T-cell (primary cell): ENCODE measurements at regions not wholly inside any gene's neighbourhood (a gene's known extent, or its start where the extent isn't known, plus 50 kb on each side); places are given as distances from the start of the nearest gene placed in this dataset.

Experiments
- ATAC-seq, 4 experiments: fragments of 200-7000 bp in 3 of 4; fragments of 150-1000 bp in 1 of 4; cut with Tn5 transposase; replicated peaks in 1 of 4; 1 replicate in 3 of 4; 2 replicates in 1 of 4; pipeline ENCODE4 v1.10.0; 2021; ENCODE audit warnings: moderate library complexity in 3 of 4, mild to moderate bottlenecking in 2 of 4, moderate number of reproducible peaks in 1 of 4
- CTCF ChIA-PET, 2 donors: fragments of 300-600 bp; sonication (Branson Sonifier 250); formaldehyde crosslinking; loops; one replicate each; lab custom pipeline; 2022; ENCODE audit warnings: antibody characterized with exemption in 2 of 2; lab: Charles Lee
- POLR2A ChIA-PET, 2 donors: fragments of 300-600 bp; sonication (Branson Sonifier 250); formaldehyde crosslinking; loops; one replicate each; lab custom pipeline; 2022; ENCODE audit warnings: antibody characterized with exemption in 2 of 2; lab: Charles Lee
- DNase-seq, 35 experiments: peaks; one replicate each; pipeline versions ENCODE4 v3.0.0 to v3.0.0-alpha.2; 2013 to 2023
- H3K27ac ChIP-seq: one replicate; pipeline ENCODE4 v1.5.1; 2013; ENCODE audit warnings: low read length
- H3K27me3 ChIP-seq, 2 experiments: replicated peaks in 1 of 2; 1 replicate in 1 of 2; 2 replicates in 1 of 2; pipeline versions ENCODE4 v1.6.1 to v1.7.0; 2013; ENCODE audit warnings: low read length in 1 of 2, mixed read lengths in 1 of 2; ENCODE audit not compliant: control insufficient read depth in 2 of 2, insufficient read depth in 2 of 2; ENCODE audit errors: extremely low read depth in 1 of 2
- H3K36me3 ChIP-seq, 2 donors: 1 replicate in 1 of 2; 2 replicates in 1 of 2; pipeline versions ENCODE4 v1.6.1 to v1.7.0; 2013; ENCODE audit warnings: low read length in 1 of 2; ENCODE audit not compliant: control insufficient read depth in 2 of 2, insufficient read depth in 1 of 2; ENCODE audit errors: extremely low read depth in 1 of 2
- H3K4me1 ChIP-seq, 2 experiments: 1 replicate in 1 of 2; 2 replicates in 1 of 2; pipeline versions ENCODE4 v1.6.1 to v1.7.0; 2013; ENCODE audit warnings: low read length in 2 of 2, mixed read lengths in 1 of 2; ENCODE audit not compliant: insufficient read depth in 2 of 2, control insufficient read depth in 1 of 2; ENCODE audit errors: extremely low read depth in 1 of 2
- H3K4me3 ChIP-seq, 2 donors: 1 replicate in 1 of 2; 2 replicates in 1 of 2; pipeline versions ENCODE4 v1.5.1 to v1.7.0; 2013; ENCODE audit warnings: mild to moderate bottlenecking in 2 of 2, low read length in 1 of 2, moderate library complexity in 1 of 2; ENCODE audit not compliant: control insufficient read depth in 1 of 2; ENCODE audit errors: extremely low read depth in 1 of 2
- H3K9me3 ChIP-seq: 2 replicates; pipeline ENCODE4 v1.7.0; 2013
- H3K27ac Mint-ChIP-seq, 2 donors: one replicate each; pipeline ENCODE4 v1.8.0; 2020 to 2021; ENCODE audit warnings: mild to moderate bottlenecking in 2 of 2, mixed read lengths in 2 of 2
- H3K27me3 Mint-ChIP-seq, 2 donors: one replicate each; pipeline ENCODE4 v1.8.0; 2021 to 2022; ENCODE audit warnings: mixed read lengths in 2 of 2
- H3K36me3 Mint-ChIP-seq: one replicate; pipeline ENCODE4 v1.8.0; 2021; ENCODE audit warnings: mixed read lengths
- H3K4me1 Mint-ChIP-seq, 3 donors: one replicate each; pipeline ENCODE4 v1.8.0; 2020 to 2022; ENCODE audit warnings: mixed read lengths in 3 of 3, mild to moderate bottlenecking in 1 of 3
- H3K4me3 Mint-ChIP-seq, 3 donors: one replicate each; pipeline ENCODE4 v1.8.0; 2020 to 2022; ENCODE audit warnings: mild to moderate bottlenecking in 3 of 3, mixed read lengths in 3 of 3, moderate library complexity in 3 of 3
- H3K9me3 Mint-ChIP-seq, 3 donors: one replicate each; pipeline ENCODE4 v1.8.0; 2020 to 2022; ENCODE audit warnings: mixed read lengths in 3 of 3
- WGBS: methylation state at CpG from one replicate; pipeline ENCODE4 v1.1.5; 2013; ENCODE audit warnings: missing lambda C conversion rate; ENCODE audit not compliant: insufficient coverage; 5-methylcytosine and 5-hydroxymethylcytosine counted together

DNA sequence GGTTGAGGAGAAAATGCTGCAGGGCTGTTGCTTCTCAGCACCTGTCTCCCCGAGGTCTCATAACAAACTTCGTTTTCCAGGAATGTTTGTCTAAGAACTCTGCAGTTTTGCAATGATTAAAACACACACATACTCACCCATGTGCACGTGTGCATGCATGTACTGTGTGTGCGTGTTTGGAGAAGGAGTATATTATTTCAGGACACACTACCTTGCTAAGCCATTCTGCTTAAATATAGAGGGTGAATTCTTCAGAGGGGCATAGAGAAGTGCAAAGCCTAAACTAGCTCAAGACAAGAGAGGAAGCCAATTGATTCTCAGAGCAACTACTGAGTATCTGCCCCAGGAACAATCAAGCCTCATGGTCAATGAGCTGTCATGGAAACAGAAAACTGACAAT lies 298.4 kb upstream of the MGMT start:
- no peaks in the 10 kb centered on the region for H3K9me3 Mint-ChIP-seq

DNA sequence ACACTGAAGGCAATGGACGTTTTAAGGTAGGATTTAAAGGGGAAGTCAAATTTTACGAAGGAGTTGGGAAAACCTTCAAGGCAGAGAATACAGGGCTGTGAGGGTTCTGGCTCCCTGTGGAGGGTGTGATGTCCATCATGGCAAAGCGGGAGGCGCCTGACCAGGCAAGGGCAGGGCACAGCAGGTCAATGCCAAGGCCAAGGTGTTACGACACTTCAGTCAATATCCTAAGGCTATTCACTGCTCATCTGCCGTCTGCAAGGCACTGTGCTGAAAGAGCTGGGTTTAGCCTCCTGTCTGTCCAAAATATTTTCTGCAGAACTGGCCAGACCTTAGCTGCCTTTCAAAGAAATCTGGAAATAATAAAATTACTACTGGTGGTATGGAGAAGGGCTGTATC lies 297.9 kb upstream of the MGMT start:
- Mint-ChIP-seq H3K4me1 (no peaks in the 10 kb centered on the region), H3K27me3 (peaks cover 0 to 10% of the 10 kb centered on the region in 2 donors), H3K27ac (no peak overlapping the region), H3K4me3 (no peak overlapping the region), H3K9me3 (no peaks in the 10 kb centered on the region), H3K36me3 (no peaks in the 10 kb centered on the region)
- Histone ChIP-seq H3K27ac (no peak overlapping the region), H3K9me3 (no peaks in the 10 kb centered on the region), H3K27me3 (no peaks in the 10 kb centered on the region), H3K36me3 (no peaks in the 10 kb centered on the region), H3K4me1 (no peaks in the 10 kb centered on the region), H3K4me3 (no peak overlapping the region)
- DNase-seq: no peak
- ATAC-seq: no peak
- WGBS: 76% methylated on average over 2 of the region's 6 CpGs
- ChIA-PET POLR2A (no interaction called here), CTCF (no interaction called here)

More for the DNA sequence above, 298.4 kb upstream of the MGMT start:
- Histone ChIP-seq H3K27ac (no peak overlapping the region), H3K9me3 (no peaks in the 10 kb centered on the region), H3K27me3 (no peaks in the 10 kb centered on the region), H3K4me3 (no peak overlapping the region), H3K36me3 (no peaks in the 10 kb centered on the region), H3K4me1 (no peaks in the 10 kb centered on the region)
- WGBS: no CpG with 5 or more reads among the region's 4 CpGs
- no peak overlapping the region for H3K4me3 Mint-ChIP-seq
- no peak overlapping the region for H3K27ac Mint-ChIP-seq
- POLR2A ChIA-PET: no interaction called here
- CTCF ChIA-PET: no interaction called here
- peaks cover 0 to 10% of the 10 kb centered on the region in 2 donors for H3K27me3 Mint-ChIP-seq
- no peaks in the 10 kb centered on the region for H3K36me3 Mint-ChIP-seq
- ATAC-seq (no peak), DNase-seq (no peak)
- H3K4me1 Mint-ChIP-seq: no peaks in the 10 kb centered on the region

DNA sequence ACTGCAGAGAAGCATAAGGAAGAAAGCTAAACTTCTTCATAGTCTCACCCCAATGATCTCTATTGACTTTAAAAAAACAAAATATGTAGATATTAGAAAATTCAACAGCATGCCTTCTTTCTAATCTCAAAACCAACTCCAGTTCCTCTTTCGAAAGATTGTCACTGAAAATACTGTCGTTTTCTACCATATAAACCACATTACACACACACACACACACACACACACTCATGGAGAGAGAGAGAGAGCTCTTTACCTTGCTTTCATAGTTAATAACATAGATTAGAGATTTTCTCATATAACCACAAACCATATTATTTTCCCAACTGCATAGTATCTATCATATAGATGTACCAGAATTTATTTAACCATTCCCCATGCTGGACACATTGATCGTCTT lies 296.2 kb upstream of the MGMT start:
- no peak overlapping the region for H3K27ac Mint-ChIP-seq
- H3K4me3 ChIP-seq: no peak overlapping the region
- no peaks in the 10 kb centered on the region for H3K36me3 ChIP-seq
- H3K27me3 ChIP-seq: peaks cover 0 to 9% of the 10 kb centered on the region in 2 experiments
- POLR2A ChIA-PET: interaction anchor here in 1 of 2 donors (0.5 kb wide), 1 partner anchor 11 kb away, joined by 3 read pairs; no protein-coding TSS in a partner anchor
- CTCF ChIA-PET: no interaction called here
- no peak overlapping the region for H3K27ac ChIP-seq
- no peaks in the 10 kb centered on the region for H3K9me3 Mint-ChIP-seq
- no peak overlapping the region for H3K4me3 Mint-ChIP-seq
- peaks cover 6 to 11% of the 10 kb centered on the region in 2 donors for H3K27me3 Mint-ChIP-seq
- H3K4me1 ChIP-seq: no peaks in the 10 kb centered on the region
- WGBS: no CpG with 5 or more reads among the region's 3 CpGs
- no peaks in the 10 kb centered on the region for H3K36me3 Mint-ChIP-seq
- H3K9me3 ChIP-seq: no peaks in the 10 kb centered on the region
- no peaks in the 10 kb centered on the region for H3K4me1 Mint-ChIP-seq
- no peak for DNase-seq
- ATAC-seq: no peak

DNA sequence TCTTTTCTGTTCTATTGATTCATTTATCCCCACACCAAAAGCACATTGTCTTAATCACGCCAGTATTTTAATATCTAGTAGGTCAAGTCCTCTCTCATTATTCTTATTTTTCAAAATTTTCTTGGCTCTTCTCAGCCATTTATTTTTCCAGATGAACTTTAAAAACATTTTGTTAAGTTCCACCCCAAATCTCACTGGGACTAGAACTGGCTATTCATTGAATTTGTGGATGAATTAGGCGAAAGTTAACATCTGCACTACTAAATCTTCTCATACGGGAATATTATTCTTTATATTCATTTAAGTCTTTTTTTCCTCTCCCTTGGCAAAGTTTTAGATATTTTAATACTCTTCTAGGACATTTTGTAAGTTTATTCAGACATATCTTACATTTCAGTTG lies 295.2 kb upstream of the MGMT start:
- Histone ChIP-seq H3K4me1 (no peaks in the 10 kb centered on the region), H3K9me3 (no peaks in the 10 kb centered on the region), H3K36me3 (no peaks in the 10 kb centered on the region), H3K27ac (no peak overlapping the region), H3K27me3 (peaks cover 0 to 13% of the 10 kb centered on the region in 2 experiments), H3K4me3 (no peak overlapping the region)
- H3K9me3 Mint-ChIP-seq: no peaks in the 10 kb centered on the region
- H3K27me3 Mint-ChIP-seq: peaks cover 6 to 9% of the 10 kb centered on the region in 2 donors
- H3K4me1 Mint-ChIP-seq: no peaks in the 10 kb centered on the region
- 60% methylated on average over 1 of the region's 3 CpGs for WGBS
- no peak overlapping the region for H3K27ac Mint-ChIP-seq
- ChIA-PET CTCF (no interaction called here), POLR2A (no interaction called here)
- H3K4me3 Mint-ChIP-seq: no peak overlapping the region
- no peaks in the 10 kb centered on the region for H3K36me3 Mint-ChIP-seq
- no peak for DNase-seq
- ATAC-seq: no peak

DNA sequence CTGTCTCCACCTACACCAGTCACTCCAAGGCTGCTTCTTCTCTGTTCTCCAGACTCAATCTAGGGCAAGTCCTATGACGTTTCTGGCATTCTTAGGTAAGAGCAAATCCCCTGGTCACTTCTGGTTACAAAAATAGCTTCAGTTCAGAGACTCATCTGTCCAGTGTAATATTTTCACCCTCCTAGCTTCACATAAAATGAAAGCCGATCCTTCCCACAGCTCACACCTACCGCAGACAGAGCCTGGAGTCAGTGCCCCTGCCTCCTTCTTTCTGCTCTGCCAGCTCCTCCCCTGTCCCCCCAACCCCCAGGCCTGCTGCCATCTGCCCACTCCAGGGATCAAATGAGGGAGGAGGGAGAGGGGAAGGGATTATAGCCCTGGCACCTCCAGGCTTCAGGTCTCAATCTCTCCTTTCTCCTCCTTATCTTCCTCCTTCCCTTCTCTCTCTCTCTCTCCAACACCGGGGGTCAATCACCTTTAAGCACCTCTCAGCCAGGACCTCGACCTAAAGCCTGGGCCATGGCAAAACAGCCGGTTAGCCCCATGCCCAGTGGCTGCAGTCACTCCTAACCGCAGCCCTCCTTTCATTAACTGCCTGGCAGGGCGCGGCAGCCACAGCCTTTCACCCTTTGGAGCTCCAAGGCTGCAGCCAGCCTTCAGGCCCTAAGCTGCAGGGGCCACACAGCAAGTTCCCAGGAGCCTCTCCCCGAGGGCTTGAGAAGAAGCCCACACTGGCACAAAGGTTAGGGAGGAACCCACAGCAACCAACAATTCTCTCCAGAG lies 292.6 kb upstream of the MGMT start:
- H3K36me3 ChIP-seq: no peaks in the 10 kb centered on the region
- no peak overlapping the region for H3K27ac Mint-ChIP-seq
- H3K4me1 ChIP-seq: no peaks in the 10 kb centered on the region
- 48% methylated on average over 7 of the region's 10 CpGs for WGBS
- no peak overlapping the region for H3K4me3 Mint-ChIP-seq
- H3K4me3 ChIP-seq: no peak overlapping the region
- peaks cover 5 to 6% of the 10 kb centered on the region in 2 donors for H3K27me3 Mint-ChIP-seq
- peaks cover 0 to 13% of the 10 kb centered on the region in 2 experiments for H3K27me3 ChIP-seq
- ChIA-PET POLR2A (no interaction called here), CTCF (no interaction called here)
- no peaks in the 10 kb centered on the region for H3K9me3 Mint-ChIP-seq
- H3K9me3 ChIP-seq: no peaks in the 10 kb centered on the region
- no peak for ATAC-seq
- DNase-seq: no peak
- no peaks in the 10 kb centered on the region for H3K36me3 Mint-ChIP-seq
- H3K4me1 Mint-ChIP-seq: no peaks in the 10 kb centered on the region
- H3K27ac ChIP-seq: no peak overlapping the region

DNA sequence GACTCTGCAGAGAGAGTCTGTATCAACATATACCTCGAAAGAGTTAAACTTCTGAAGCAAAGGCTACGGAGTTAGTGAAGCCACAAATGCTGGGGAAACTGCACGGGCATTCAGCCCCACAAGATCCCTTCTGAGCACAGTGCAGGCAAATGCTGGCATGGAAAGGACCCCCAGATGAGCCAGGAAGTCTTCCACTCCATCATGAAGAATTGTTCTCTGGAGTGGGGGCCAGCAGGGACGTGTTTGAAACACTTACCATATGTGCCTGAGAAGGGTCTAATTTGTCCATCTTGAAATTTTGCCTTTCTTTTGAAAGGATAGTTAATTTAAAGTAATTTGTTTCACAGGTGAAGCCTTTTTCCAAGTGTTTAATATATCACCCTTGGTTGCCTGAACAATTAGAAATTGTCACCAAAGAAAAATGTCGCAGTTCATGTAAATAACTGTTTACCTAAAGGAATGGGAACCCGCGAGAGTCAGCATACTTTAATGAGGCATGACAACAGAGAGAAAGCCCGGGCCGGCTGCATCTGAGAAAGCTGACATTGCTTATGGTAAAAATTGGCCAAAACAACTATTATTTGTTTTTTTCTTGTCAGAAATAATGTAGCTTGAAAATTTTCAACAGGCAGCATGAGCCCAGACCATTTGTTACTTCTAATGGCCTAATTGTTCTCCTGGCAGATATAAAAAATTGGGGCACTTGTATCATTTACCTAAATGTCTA lies 287.6 kb upstream of the MGMT start:
- ATAC-seq (no peak), DNase-seq (no peak)
- no peak overlapping the region for H3K4me3 ChIP-seq
- 88% methylated on average over 5 of the region's 9 CpGs for WGBS
- H3K27ac ChIP-seq: no peak overlapping the region
- H3K27me3 ChIP-seq: peaks cover 0 to 13% of the 10 kb centered on the region in 2 experiments
- Mint-ChIP-seq H3K4me1 (peaks cover 0 to 7% (median 0%) of the 10 kb centered on the region in 3 donors), H3K27me3 (peaks cover 6 to 7% of the 10 kb centered on the region in 2 donors), H3K36me3 (no peaks in the 10 kb centered on the region), H3K9me3 (no peaks in the 10 kb centered on the region), H3K27ac (no peak overlapping the region), H3K4me3 (no peak overlapping the region)
- H3K9me3 ChIP-seq: no peaks in the 10 kb centered on the region
- CTCF ChIA-PET: no interaction called here
- no peaks in the 10 kb centered on the region for H3K36me3 ChIP-seq
- H3K4me1 ChIP-seq: no peaks in the 10 kb centered on the region
- POLR2A ChIA-PET: no interaction called here
